ENCODE measurements at regions not wholly inside any gene's neighbourhood (a gene's known extent, or its start where the extent isn't known, plus 50 kb on each side); places are given as distances from the start of the nearest gene placed in this dataset.
"Not testable (repeated sequence)": the region's sequence is repeated elsewhere in the genome, so short reads cannot be mapped to it uniquely, and the experiment has no call there.

- TF ChIP-seq TSHZ2 (CRISPR knock-in tag; IDR thresholded peaks at IDR 0.05); ZFP3 (CRISPR knock-in tag; IDR thresholded peaks at IDR 0.05); ZC3H10 (CRISPR knock-in tag; IDR thresholded peaks at IDR 0.05); ZNF565 (CRISPR knock-in tag; conservative IDR thresholded peaks at IDR 0.05; ENCODE audit: low read depth); PATZ1 (CRISPR knock-in tag; IDR thresholded peaks at IDR 0.05; ENCODE audit: borderline replicate concordance); RARB (CRISPR knock-in tag; IDR thresholded peaks at IDR 0.05); GLIS3 (CRISPR knock-in tag; IDR thresholded peaks at IDR 0.05); TCF4 (CRISPR knock-in tag; IDR thresholded peaks at IDR 0.05; ENCODE audit: borderline replicate concordance): not testable (repeated sequence)
Observed at GRCh38 chr14:106592115-106592852, 1065.9 kb downstream of the TMEM121 start.
